CD14-positive monocyte (primary cell): ENCODE measurements at regions not wholly inside any gene's neighbourhood (a gene's known extent, or its start where the extent isn't known, plus 50 kb on each side); places are given as distances from the start of the nearest gene placed in this dataset.

Source experiments
- DNase-seq, 3 donors: peaks; one replicate each; pipeline ENCODE4 v3.0.0-alpha.2; 2011 to 2022
- H2AFZ ChIP-seq: 2 replicates; pipeline ENCODE4 v1.6.0; 2012; ENCODE audit warnings: mild to moderate bottlenecking, low read depth, low read length, inconsistent platforms; ENCODE audit not compliant: insufficient read depth, poor library complexity, severe bottlenecking
- H3K27ac ChIP-seq, 2 donors: 1 replicate in 1 of 2; 2 replicates in 1 of 2; pipeline ENCODE4 v1.5.1; 2012 to 2013; ENCODE audit warnings: low read length in 2 of 2, control low read depth in 1 of 2, inconsistent platforms in 1 of 2, low read depth in 1 of 2, mild to moderate bottlenecking in 1 of 2
- H3K27me3 ChIP-seq, 2 donors: one replicate each; pipeline versions ENCODE4 v1.6.0 to v1.6.1; 2011 to 2013; ENCODE audit warnings: low read length in 2 of 2; ENCODE audit not compliant: control insufficient read depth in 2 of 2, insufficient read depth in 2 of 2
- H3K36me3 ChIP-seq, 2 donors: replicated peaks in 1 of 2; 1 replicate in 1 of 2; 2 replicates in 1 of 2; pipeline versions ENCODE4 v1.5.1 to v1.6.1; 2012 to 2013; ENCODE audit warnings: low read length in 2 of 2, control low read depth in 1 of 2, inconsistent platforms in 1 of 2, mild to moderate bottlenecking in 1 of 2; ENCODE audit not compliant: insufficient read depth in 2 of 2, control insufficient read depth in 1 of 2
- H3K4me1 ChIP-seq, 2 donors: 1 replicate in 1 of 2; 2 replicates in 1 of 2; pipeline versions ENCODE4 v1.5.1 to v1.6.1; 2012 to 2013; ENCODE audit warnings: low read length in 2 of 2, control low read depth in 1 of 2, inconsistent platforms in 1 of 2, mild to moderate bottlenecking in 1 of 2, moderate library complexity in 1 of 2; ENCODE audit not compliant: insufficient read depth in 2 of 2, control insufficient read depth in 1 of 2
- H3K4me2 ChIP-seq: replicated peaks from 2 replicates; pipeline ENCODE3; 2012; ENCODE audit warnings: low read length, moderate library complexity, mild to moderate bottlenecking; ENCODE audit not compliant: poor library complexity, severe bottlenecking; ENCODE audit errors: extremely low read depth
- H3K4me3 ChIP-seq, 3 experiments: fragments of 200-600 bp in 1 of 3; sonication (generic) in 1 of 3; replicated peaks in 1 of 3; 1 replicate in 2 of 3; 2 replicates in 1 of 3; pipeline ENCODE4 v1.5.1; 2011 to 2013; ENCODE audit warnings: low read length in 3 of 3, mild to moderate bottlenecking in 3 of 3, control low read depth in 2 of 3, low read depth in 2 of 3, inconsistent platforms in 1 of 3, moderate library complexity in 1 of 3
- H3K79me2 ChIP-seq: 2 replicates; pipeline ENCODE4 v1.6.0; 2012; ENCODE audit warnings: mild to moderate bottlenecking, control low read depth, inconsistent platforms, low read length, moderate library complexity; ENCODE audit not compliant: insufficient read depth
- H3K9ac ChIP-seq: 2 replicates; pipeline ENCODE4 v1.6.0; 2017; ENCODE audit warnings: low read length, mild to moderate bottlenecking; ENCODE audit not compliant: insufficient read depth, poor library complexity, severe bottlenecking
- H3K9me3 ChIP-seq, 2 donors: replicated peaks in 1 of 2; 1 replicate in 1 of 2; 2 replicates in 1 of 2; pipeline versions ENCODE4 v1.5.1 to v1.6.1; 2012 to 2013; ENCODE audit warnings: low read length in 2 of 2, control low read depth in 1 of 2; ENCODE audit not compliant: control insufficient read depth in 1 of 2, insufficient read depth in 1 of 2
- H4K20me1 ChIP-seq: 2 replicates; pipeline ENCODE4 v1.6.0; 2012; ENCODE audit warnings: mild to moderate bottlenecking, low read length, control low read depth, moderate library complexity; ENCODE audit not compliant: insufficient read depth
- H3K27ac Mint-ChIP-seq, 7 donors: one replicate each; pipeline ENCODE4 v1.8.0; 2020; ENCODE audit warnings: mild to moderate bottlenecking in 7 of 7, mixed read lengths in 7 of 7, moderate library complexity in 6 of 7, inconsistent platforms in 2 of 7
- H3K27me3 Mint-ChIP-seq, 3 donors: one replicate each; pipeline ENCODE4 v1.8.0; 2021 to 2022; ENCODE audit warnings: low read depth in 3 of 3, mild to moderate bottlenecking in 3 of 3, mixed read lengths in 3 of 3, moderate library complexity in 3 of 3, inconsistent platforms in 1 of 3
- H3K36me3 Mint-ChIP-seq, 2 donors: one replicate each; pipeline ENCODE4 v1.8.0; 2020; ENCODE audit warnings: mixed read lengths in 2 of 2, inconsistent platforms in 1 of 2, mild to moderate bottlenecking in 1 of 2
- H3K4me1 Mint-ChIP-seq: one replicate; pipeline ENCODE4 v1.8.0; 2020; ENCODE audit warnings: mild to moderate bottlenecking, mixed read lengths
- H3K4me3 Mint-ChIP-seq, 2 donors: one replicate each; pipeline ENCODE4 v1.8.0; 2020; ENCODE audit warnings: mild to moderate bottlenecking in 2 of 2, mixed read lengths in 2 of 2, moderate library complexity in 1 of 2
- H3K9me3 Mint-ChIP-seq, 7 donors: one replicate each; pipeline ENCODE4 v1.8.0; 2020 to 2022; ENCODE audit warnings: mixed read lengths in 7 of 7, mild to moderate bottlenecking in 6 of 7, moderate library complexity in 6 of 7, inconsistent platforms in 2 of 7
- WGBS: methylation state at CpG from one replicate; pipeline ENCODE4 v1.1.5; 2013; ENCODE audit warnings: missing lambda C conversion rate; ENCODE audit not compliant: insufficient coverage; 5-methylcytosine and 5-hydroxymethylcytosine counted together
- intact Hi-C, 2 donors: fragments of 100-400 bp; cut with micrococcal nuclease; formaldehyde crosslinking; loops; one replicate each; pipeline versions ENCODE4 v1.15.0 to v1.15.1; 2023
- TF ChIP-seq, protein P1 (sequence below): fragments of 200-600 bp; IDR thresholded peaks from one replicate; pipeline ENCODE4 v1.8.0; 2022; ENCODE audit warnings: antibody characterized with exemption, mild to moderate bottlenecking

GRCh38 chr6:133683308-133683580 is 205.7 kb upstream of the TCF21 start:
- Histone ChIP-seq H3K36me3 (no peaks in the 10 kb centered on the region), H3K79me2 (no peaks in the 10 kb centered on the region), H3K9ac (no peak overlapping the region), H3K4me3 (no peak overlapping the region), H3K27ac (no peak overlapping the region), H3K4me2 (no peak overlapping the region), H3K4me1 (no peaks in the 10 kb centered on the region), H3K9me3 (no peaks in the 10 kb centered on the region), H2AFZ (no peak overlapping the region), H4K20me1 (no peaks in the 10 kb centered on the region), H3K27me3 (no peaks in the 10 kb centered on the region)
- Mint-ChIP-seq H3K27ac (no peak overlapping the region), H3K4me3 (no peak overlapping the region), H3K9me3 (peaks cover 0 to 2% (median 0%) of the 10 kb centered on the region in 7 donors), H3K36me3 (no peaks in the 10 kb centered on the region), H3K27me3 (peaks cover 1 to 3% (median 3%) of the 10 kb centered on the region in 3 donors), H3K4me1 (no peaks in the 10 kb centered on the region)
- TF ChIP-seq, protein P1, sequence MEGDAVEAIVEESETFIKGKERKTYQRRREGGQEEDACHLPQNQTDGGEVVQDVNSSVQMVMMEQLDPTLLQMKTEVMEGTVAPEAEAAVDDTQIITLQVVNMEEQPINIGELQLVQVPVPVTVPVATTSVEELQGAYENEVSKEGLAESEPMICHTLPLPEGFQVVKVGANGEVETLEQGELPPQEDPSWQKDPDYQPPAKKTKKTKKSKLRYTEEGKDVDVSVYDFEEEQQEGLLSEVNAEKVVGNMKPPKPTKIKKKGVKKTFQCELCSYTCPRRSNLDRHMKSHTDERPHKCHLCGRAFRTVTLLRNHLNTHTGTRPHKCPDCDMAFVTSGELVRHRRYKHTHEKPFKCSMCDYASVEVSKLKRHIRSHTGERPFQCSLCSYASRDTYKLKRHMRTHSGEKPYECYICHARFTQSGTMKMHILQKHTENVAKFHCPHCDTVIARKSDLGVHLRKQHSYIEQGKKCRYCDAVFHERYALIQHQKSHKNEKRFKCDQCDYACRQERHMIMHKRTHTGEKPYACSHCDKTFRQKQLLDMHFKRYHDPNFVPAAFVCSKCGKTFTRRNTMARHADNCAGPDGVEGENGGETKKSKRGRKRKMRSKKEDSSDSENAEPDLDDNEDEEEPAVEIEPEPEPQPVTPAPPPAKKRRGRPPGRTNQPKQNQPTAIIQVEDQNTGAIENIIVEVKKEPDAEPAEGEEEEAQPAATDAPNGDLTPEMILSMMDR: no peak
- DNase-seq: no peak
- intact Hi-C loops: no loop called here
- WGBS: no CpG with 5 or more reads among the region's 1 CpG

DNA sequence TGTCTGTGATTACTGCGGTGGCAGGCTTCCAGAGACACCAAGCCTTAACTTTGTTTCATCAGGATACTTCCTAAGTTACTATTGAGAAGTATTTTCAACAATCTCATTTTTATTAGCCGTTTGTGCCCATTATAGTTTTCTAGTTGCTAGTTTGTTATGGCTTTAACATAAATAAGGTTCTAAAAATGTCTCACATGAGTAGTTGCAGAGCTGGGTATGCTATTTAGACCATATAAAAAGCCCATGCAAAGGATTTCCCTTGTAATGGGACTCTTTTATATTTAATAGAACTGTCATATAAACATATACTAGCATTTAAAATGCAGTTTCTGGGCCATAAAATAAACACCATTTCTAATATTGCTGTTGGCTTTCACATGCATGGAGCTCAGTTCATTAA is 205.3 kb upstream of the TCF21 start:
- Histone ChIP-seq H3K27me3 (no peaks in the 10 kb centered on the region), H3K9me3 (no peaks in the 10 kb centered on the region), H3K36me3 (no peaks in the 10 kb centered on the region), H3K27ac (no peak overlapping the region), H3K4me1 (no peaks in the 10 kb centered on the region), H3K79me2 (no peaks in the 10 kb centered on the region), H2AFZ (no peak overlapping the region), H3K4me3 (no peak overlapping the region), H3K4me2 (no peak overlapping the region), H4K20me1 (no peaks in the 10 kb centered on the region), H3K9ac (no peak overlapping the region)
- Mint-ChIP-seq H3K36me3 (no peaks in the 10 kb centered on the region), H3K4me1 (no peaks in the 10 kb centered on the region), H3K4me3 (no peak overlapping the region), H3K9me3 (peaks cover 0 to 2% (median 0%) of the 10 kb centered on the region in 7 donors), H3K27me3 (peaks cover 1 to 3% (median 3%) of the 10 kb centered on the region in 3 donors), H3K27ac (no peak overlapping the region)
- WGBS: no CpG with 5 or more reads among the region's 2 CpGs
- intact Hi-C loops: no loop called here
- TF ChIP-seq, protein P1: no peak
- DNase-seq: no peak
